Loucy (cell line): ENCODE measurements at regions not wholly inside any gene's neighbourhood (a gene's known extent, or its start where the extent isn't known, plus 50 kb on each side); places are given as distances from the start of the nearest gene placed in this dataset.

Experiments used
- H2AFZ ChIP-seq: fragments of 200-600 bp; sonication (generic); 2 replicates; pipeline ENCODE4 v1.6.0; 2016; ENCODE audit warnings: antibody characterized with exemption, mild to moderate bottlenecking, low read length, moderate library complexity
- H3F3A ChIP-seq: fragments of 200-600 bp; 2 replicates; pipeline ENCODE4 v1.6.0; 2016; ENCODE audit warnings: antibody characterized with exemption, low read depth, mild to moderate bottlenecking
- H3K27me3 ChIP-seq: fragments of 200-600 bp; sonication (generic); 2 replicates; pipeline ENCODE4 v1.6.1; 2014; ENCODE audit warnings: low read length, mild to moderate bottlenecking; ENCODE audit not compliant: insufficient read depth, poor library complexity, severe bottlenecking
- H3K36me3 ChIP-seq: fragments of 200-600 bp; sonication (generic); 2 replicates; pipeline ENCODE4 v1.6.1; 2016; ENCODE audit warnings: low read length; ENCODE audit not compliant: insufficient read depth
- H3K4me1 ChIP-seq: fragments of 200-600 bp; sonication (generic); 2 replicates; pipeline ENCODE4 v1.5.1; 2014; ENCODE audit warnings: low read length, mild to moderate bottlenecking; ENCODE audit not compliant: insufficient read depth, poor library complexity, severe bottlenecking
- H3K4me2 ChIP-seq: fragments of 200-600 bp; sonication (generic); 2 replicates; pipeline ENCODE4 v1.6.0; 2014; ENCODE audit warnings: antibody characterized with exemption, low read length, low read depth, mild to moderate bottlenecking; ENCODE audit not compliant: poor library complexity, severe bottlenecking
- H3K4me3 ChIP-seq: fragments of 200-600 bp; sonication (generic); 2 replicates; pipeline ENCODE4 v1.5.1; 2014; ENCODE audit warnings: low read length, mild to moderate bottlenecking, mixed read lengths; ENCODE audit not compliant: poor library complexity, severe bottlenecking
- H3K79me2 ChIP-seq: fragments of 200-600 bp; sonication (generic); 2 replicates; pipeline ENCODE4 v1.6.1; 2014; ENCODE audit warnings: low read length; ENCODE audit not compliant: insufficient read depth
- H3K9ac ChIP-seq: fragments of 200-600 bp; sonication (generic); 2 replicates; pipeline ENCODE4 v1.6.0; 2014; ENCODE audit warnings: mild to moderate bottlenecking, low read depth, low read length, moderate library complexity; ENCODE audit not compliant: poor library complexity, severe bottlenecking
- H3K9me2 ChIP-seq: fragments of 200-600 bp; sonication (generic); replicated peaks from 2 replicates; pipeline ENCODE4 v1.6.1; 2016; ENCODE audit warnings: low read depth, low read length, mixed read lengths
- H3K9me3 ChIP-seq: fragments of 200-600 bp; sonication (generic); 2 replicates; pipeline ENCODE4 v1.6.1; 2014; ENCODE audit warnings: mild to moderate bottlenecking, antibody characterized with exemption, low read length, low read depth; ENCODE audit not compliant: insufficient read depth
- H4K20me1 ChIP-seq: fragments of 200-600 bp; sonication (generic); 2 replicates; pipeline ENCODE4 v1.6.0; 2014; ENCODE audit warnings: antibody characterized with exemption, low read length, mild to moderate bottlenecking; ENCODE audit not compliant: insufficient read depth, poor library complexity, severe bottlenecking
- CTCF ChIP-seq: fragments of 200-600 bp; sonication (generic); conservative IDR thresholded peaks from 2 replicates; pipeline ENCODE4 v1.5.1; 2014; ENCODE audit warnings: mild to moderate bottlenecking, antibody characterized with exemption, low read length
- EZH2phosphoT487 ChIP-seq: fragments of 200-600 bp; IDR thresholded peaks from 2 replicates; pipeline ENCODE4 v1.6.1; 2018; ENCODE audit warnings: antibody characterized with exemption, mild to moderate bottlenecking, moderate library complexity, borderline replicate concordance

- Histone ChIP-seq H3K4me1 (no peaks in the 10 kb centered on the region), H3K9me3 (no peaks in the 10 kb centered on the region), H3K36me3 (no peaks in the 10 kb centered on the region), H3K4me3 (no peak overlapping the region), H3K79me2 (no peaks in the 10 kb centered on the region), H3K9me2 (no peaks in the 10 kb centered on the region), H2AFZ (no peak overlapping the region), H3K27me3 (no peaks in the 10 kb centered on the region), H3K9ac (no peak overlapping the region), H3K4me2 (no peak overlapping the region), H4K20me1 (no peaks in the 10 kb centered on the region), H3F3A (no peaks in the 10 kb centered on the region)
- TF ChIP-seq CTCF (no peak), EZH2phosphoT487 (no peak)
These were observed 205.1 kb upstream of the PLPP4 start for GRCh38 chr10:120251821-120252442.

- H3K4me1 ChIP-seq, result no peaks in the 10 kb centered on the region
- H3K4me2 ChIP-seq, result no peak overlapping the region
- no peaks in the 10 kb centered on the region for H3K36me3 ChIP-seq
- TF ChIP-seq EZH2phosphoT487 (no peak), CTCF (no peak)
- H3F3A ChIP-seq, result no peaks in the 10 kb centered on the region
- no peak overlapping the region for H3K4me3 ChIP-seq
- H2AFZ ChIP-seq, result no peak overlapping the region
- H4K20me1 ChIP-seq, result no peaks in the 10 kb centered on the region
- H3K27me3 ChIP-seq, result no peaks in the 10 kb centered on the region
- H3K9ac ChIP-seq, result no peak overlapping the region
- no peaks in the 10 kb centered on the region for H3K9me3 ChIP-seq
- H3K79me2 ChIP-seq, result no peaks in the 10 kb centered on the region
- H3K9me2 ChIP-seq, result no peaks in the 10 kb centered on the region
These were observed 203.9 kb upstream of the PLPP4 start for GRCh38 chr10:120253131-120253530.

GRCh38 chr10:120260456-120260855 lies 196.6 kb upstream of the PLPP4 start:
- Histone ChIP-seq H3F3A (no peaks in the 10 kb centered on the region), H3K9ac (no peak overlapping the region), H3K4me2 (no peak overlapping the region), H3K4me3 (no peak overlapping the region), H3K9me3 (no peaks in the 10 kb centered on the region), H4K20me1 (no peaks in the 10 kb centered on the region), H2AFZ (no peak overlapping the region), H3K36me3 (no peaks in the 10 kb centered on the region), H3K9me2 (no peaks in the 10 kb centered on the region), H3K79me2 (no peaks in the 10 kb centered on the region), H3K27me3 (no peaks in the 10 kb centered on the region), H3K4me1 (no peaks in the 10 kb centered on the region)
- TF ChIP-seq EZH2phosphoT487 (no peak), CTCF (no peak)
